RWPE2 (cell line): ENCODE measurements at regions not wholly inside any gene's neighbourhood (a gene's known extent, or its start where the extent isn't known, plus 50 kb on each side); places are given as distances from the start of the nearest gene placed in this dataset.

Experiments
- ATAC-seq: fragments of 200-7000 bp; cut with Tn5 transposase; 3 replicates; pipeline ENCODE4 v1.9.1; 2021; ENCODE audit warnings: low read depth
- DNase-seq: peaks from one replicate; pipeline ENCODE4 v3.0.0-alpha.2; 2020; ENCODE audit warnings: low spot score
- H3K27ac ChIP-seq: fragments of 450-650 bp; 2 replicates; pipeline ENCODE4 v1.5.1; 2017; ENCODE audit warnings: mild to moderate bottlenecking; ENCODE audit not compliant: poor library complexity, severe bottlenecking
- H3K27me3 ChIP-seq: fragments of 250-450 bp; sonication (Bioruptor Pico); 2 replicates; pipeline ENCODE4 v1.5.1; 2021; ENCODE audit warnings: mild to moderate bottlenecking, moderate library complexity; ENCODE audit not compliant: insufficient read depth, poor library complexity, severe bottlenecking
- H3K36me3 ChIP-seq: fragments of 250-450 bp; sonication (Bioruptor Pico); 2 replicates; pipeline ENCODE4 v1.5.1; 2020; ENCODE audit warnings: low read depth, mild to moderate bottlenecking, moderate library complexity
- H3K4me1 ChIP-seq: fragments of 250-450 bp; sonication (Bioruptor Pico); 2 replicates; pipeline ENCODE4 v1.5.1; 2021; ENCODE audit warnings: mild to moderate bottlenecking, moderate library complexity; ENCODE audit not compliant: insufficient read depth, poor library complexity, severe bottlenecking
- H3K4me3 ChIP-seq: fragments of 250-450 bp; sonication (Bioruptor Pico); 2 replicates; pipeline ENCODE4 v1.5.1; 2021; ENCODE audit warnings: mild to moderate bottlenecking, moderate library complexity; ENCODE audit not compliant: severe bottlenecking
- H3K9me3 ChIP-seq: fragments of 250-450 bp; sonication (Bioruptor Pico); 2 replicates; pipeline ENCODE4 v1.5.1; 2021; ENCODE audit warnings: mild to moderate bottlenecking, moderate library complexity; ENCODE audit not compliant: severe bottlenecking
- CTCF ChIP-seq: fragments of 450-650 bp; IDR thresholded peaks from one replicate; pipeline ENCODE4 v1.5.1; 2017; ENCODE audit warnings: mild to moderate bottlenecking, moderate library complexity; ENCODE audit not compliant: poor library complexity, severe bottlenecking

DNA sequence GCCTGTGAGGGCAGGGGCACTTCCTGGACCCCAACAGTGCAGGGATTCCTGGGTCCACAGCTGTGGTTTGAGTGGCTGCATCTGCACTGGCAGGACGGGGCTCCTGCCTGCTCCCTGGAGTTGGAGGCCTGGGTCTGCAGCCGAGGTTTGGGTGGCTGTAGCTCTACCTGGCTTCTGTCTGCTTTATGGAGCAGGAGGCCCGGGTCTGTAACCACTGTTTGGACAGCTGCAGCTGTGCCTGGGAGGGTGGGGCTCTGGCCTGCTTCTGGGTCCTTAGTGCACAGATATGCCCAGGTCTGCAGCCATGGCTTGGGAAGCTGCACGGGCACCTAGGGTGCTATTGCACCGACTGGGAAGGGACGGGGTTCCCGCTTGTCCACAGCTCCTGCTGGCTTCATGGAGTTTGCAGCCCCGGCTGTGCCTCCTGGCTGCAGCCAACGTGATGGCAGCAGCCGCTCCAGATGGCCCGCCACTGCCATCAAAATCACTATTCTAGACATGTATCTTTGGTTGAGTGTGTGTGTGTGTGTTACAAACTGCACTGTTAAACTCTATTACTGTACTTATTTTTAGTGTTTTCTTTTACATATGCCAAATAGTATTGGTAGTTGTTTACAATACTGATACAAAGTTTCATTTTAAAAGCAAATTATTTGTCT, 412.3 kb upstream of the KIRREL3 start:
- no peak for ATAC-seq
- Histone ChIP-seq H3K36me3 (no peaks in the 10 kb centered on the region), H3K9me3 (no peaks in the 10 kb centered on the region), H3K4me3 (no peak overlapping the region), H3K27ac (no peak overlapping the region), H3K4me1 (no peaks in the 10 kb centered on the region), H3K27me3 (no peaks in the 10 kb centered on the region)
- no peak for DNase-seq
- no peak for TF ChIP-seq CTCF

GRCh38 chr11:127412234-127412633, 411.7 kb upstream of the KIRREL3 start:
- H3K36me3 ChIP-seq, result no peaks in the 10 kb centered on the region
- ATAC-seq (no peak), DNase-seq (no peak)
- TF ChIP-seq CTCF, result no peak
- H3K27ac ChIP-seq, result no peak overlapping the region
- no peaks in the 10 kb centered on the region for H3K27me3 ChIP-seq
- H3K4me3 ChIP-seq, result no peak overlapping the region
- no peaks in the 10 kb centered on the region for H3K9me3 ChIP-seq
- H3K4me1 ChIP-seq, result no peaks in the 10 kb centered on the region

- no peak for ATAC-seq
- Histone ChIP-seq H3K4me3 (no peak overlapping the region), H3K4me1 (no peaks in the 10 kb centered on the region), H3K27ac (no peak overlapping the region), H3K36me3 (no peaks in the 10 kb centered on the region), H3K9me3 (no peaks in the 10 kb centered on the region), H3K27me3 (no peaks in the 10 kb centered on the region)
- TF ChIP-seq CTCF, result no peak
- no peak for DNase-seq
Observed at GRCh38 chr11:127411283-127411682, 410.7 kb upstream of the KIRREL3 start.

GRCh38 chr11:127395034-127395433, 394.5 kb upstream of the KIRREL3 start:
- no peak for DNase-seq
- no peak overlapping the region for H3K27ac ChIP-seq
- ATAC-seq, result no peak
- H3K36me3 ChIP-seq, result no peaks in the 10 kb centered on the region
- H3K4me3 ChIP-seq, result no peak overlapping the region
- no peaks in the 10 kb centered on the region for H3K4me1 ChIP-seq
- no peak for TF ChIP-seq CTCF
- peaks cover 4% of the 10 kb centered on the region for H3K27me3 ChIP-seq
- H3K9me3 ChIP-seq, result no peaks in the 10 kb centered on the region

DNA sequence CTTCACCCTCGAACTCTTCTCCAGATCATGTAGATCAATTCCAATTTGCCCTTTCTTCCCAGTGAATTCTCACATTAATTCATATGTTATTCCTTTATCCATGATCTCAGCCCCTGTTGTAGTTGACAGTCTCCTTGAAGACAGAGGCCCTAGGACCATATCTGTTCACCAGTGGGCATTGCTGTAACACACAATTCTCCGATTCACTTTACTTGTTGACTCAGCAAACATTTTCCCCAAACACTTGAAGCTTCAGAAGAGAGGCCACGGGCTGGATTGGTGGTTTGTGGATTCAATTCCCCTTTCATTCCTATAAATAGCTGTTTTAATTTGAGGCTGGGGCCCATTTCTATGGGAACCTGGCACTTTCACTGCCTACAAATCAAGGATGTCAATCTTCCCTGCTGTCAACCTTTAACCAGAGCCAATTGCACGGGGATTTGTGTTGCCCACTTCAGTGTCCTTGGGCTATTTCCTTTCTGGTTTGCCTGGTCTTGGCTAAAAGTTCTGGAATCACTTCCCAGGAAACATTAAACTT, 393.0 kb upstream of the KIRREL3 start:
- H3K4me1 ChIP-seq, result no peaks in the 10 kb centered on the region
- H3K27ac ChIP-seq, result no peak overlapping the region
- no peak for DNase-seq
- no peaks in the 10 kb centered on the region for H3K9me3 ChIP-seq
- H3K36me3 ChIP-seq, result no peaks in the 10 kb centered on the region
- H3K27me3 ChIP-seq, result peaks cover 4% of the 10 kb centered on the region
- TF ChIP-seq CTCF, result no peak
- no peak overlapping the region for H3K4me3 ChIP-seq
- no peak for ATAC-seq
